Pancreas (tissue), 10 donors: ENCODE measurements at regions not wholly inside any gene's neighbourhood (a gene's known extent, or its start where the extent isn't known, plus 50 kb on each side); places are given as distances from the start of the nearest gene placed in this dataset.

ENCODE experiments used
- ATAC-seq, 4 donors: fragments of 200-7000 bp; cut with Tn5 transposase; one replicate each; pipeline versions ENCODE4 v1.8.0 to v1.9.1; 2020; ENCODE audit warnings: mild to moderate bottlenecking in 4 of 4, moderate library complexity in 4 of 4
- DNase-seq, 6 donors: peaks; one replicate each; pipeline ENCODE4 v3.0.0-alpha.2; 2020
- FAIRE-seq: peaks from 2 replicates; lab custom pipeline; 2012; peaks lifted over from hg19 to GRCh38; lab: Jason Lieb, UNC
- H3K27ac ChIP-seq, 4 donors: fragments of 200-600 bp; sonication (generic); 1 replicate in 3 of 4; 2 replicates in 1 of 4; pipeline versions ENCODE4 v1.5.0 to v1.8.0; 2020
- H3K27me3 ChIP-seq, 4 donors: fragments of 200-600 bp; one replicate each; pipeline ENCODE4 v1.8.0; 2021
- H3K36me3 ChIP-seq, 3 donors: fragments of 200-600 bp; sonication (generic) in 1 of 3; one replicate each; pipeline versions ENCODE4 v1.5.0 to v1.8.0; 2020 to 2021
- H3K4me1 ChIP-seq, 3 donors: fragments of 200-600 bp; one replicate each; pipeline ENCODE4 v1.8.0; 2021
- H3K4me3 ChIP-seq, 4 donors: fragments of 200-600 bp; sonication (generic) in 2 of 4; one replicate each; pipeline versions ENCODE4 v1.5.0 to v1.8.0; 2020 to 2021
- H3K9me3 ChIP-seq, 4 donors: fragments of 200-600 bp; one replicate each; pipeline ENCODE4 v1.8.0; 2021
- WGBS, 2 donors: extraction: QIAGEN DNeasy Blood & Tissue Kit; methylation state at CpG; one replicate each; pipeline ENCODE4 v1.1.7; 2013; 5-methylcytosine and 5-hydroxymethylcytosine counted together
- intact Hi-C, 3 donors: fragments of 100-400 bp; cut with DNase I; formaldehyde crosslinking; loops; one replicate each; pipeline versions ENCODE4 v1.11.1 to v1.14.2; 2022
- TF ChIP-seq, protein P1 (sequence below), 4 donors: fragments of 200-600 bp; sonication (generic) in 3 of 4; IDR thresholded peaks; one replicate each; pipeline versions ENCODE4 v1.5.0 to v1.8.0; 2021; ENCODE audit warnings: antibody characterized with exemption in 4 of 4
- donor health status: healthy with polysubstance abuse.
- donor health status: DM: no; HTN: no; CAD: no; lungs with moderate emphysema.
- donor health status: DM: no; HTN: no; CAD: no.
- donor health status: control.
- donor health status: control.
- donor health status: Bipolar disorder and iron deficiency.
- donor health status: DM: yes; HTN: yes; CAD: no.
- donor health status: DM: no; HTN: no; CAD: no.
- donor health status: DM: no; HTN: no; CAD: no.
- donor health status: DM: yes; HTN: yes; CAD: no.

DNA sequence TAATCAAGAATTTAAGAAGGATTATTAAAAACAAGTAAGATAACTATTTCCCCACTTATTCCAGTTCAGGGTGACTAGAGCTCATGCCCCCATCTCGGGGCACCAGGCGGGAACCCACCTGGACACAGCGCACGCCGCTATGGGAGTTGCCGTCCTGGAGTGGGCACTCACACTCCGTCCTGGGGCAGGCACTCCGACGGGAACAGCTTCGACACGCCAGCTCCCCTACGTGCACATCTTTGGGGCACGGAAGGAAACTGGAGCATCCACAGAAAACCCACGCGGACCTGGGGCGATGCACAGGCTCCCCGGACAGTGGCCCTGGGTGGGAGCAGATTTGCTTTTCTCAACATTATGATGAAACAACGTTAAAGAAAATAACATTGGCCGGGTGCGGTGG, 52.0 kb upstream of the GATA5 start:
- Histone ChIP-seq H3K36me3 (no peaks in the 10 kb centered on the region), H3K27ac (no peak overlapping the region), H3K27me3 (peaks cover 0 to 6% (median 2%) of the 10 kb centered on the region in 4 donors), H3K4me1 (no peaks in the 10 kb centered on the region), H3K9me3 (no peaks in the 10 kb centered on the region), H3K4me3 (no peak overlapping the region)
- intact Hi-C loops = no loop called here
- TF ChIP-seq, protein P1, sequence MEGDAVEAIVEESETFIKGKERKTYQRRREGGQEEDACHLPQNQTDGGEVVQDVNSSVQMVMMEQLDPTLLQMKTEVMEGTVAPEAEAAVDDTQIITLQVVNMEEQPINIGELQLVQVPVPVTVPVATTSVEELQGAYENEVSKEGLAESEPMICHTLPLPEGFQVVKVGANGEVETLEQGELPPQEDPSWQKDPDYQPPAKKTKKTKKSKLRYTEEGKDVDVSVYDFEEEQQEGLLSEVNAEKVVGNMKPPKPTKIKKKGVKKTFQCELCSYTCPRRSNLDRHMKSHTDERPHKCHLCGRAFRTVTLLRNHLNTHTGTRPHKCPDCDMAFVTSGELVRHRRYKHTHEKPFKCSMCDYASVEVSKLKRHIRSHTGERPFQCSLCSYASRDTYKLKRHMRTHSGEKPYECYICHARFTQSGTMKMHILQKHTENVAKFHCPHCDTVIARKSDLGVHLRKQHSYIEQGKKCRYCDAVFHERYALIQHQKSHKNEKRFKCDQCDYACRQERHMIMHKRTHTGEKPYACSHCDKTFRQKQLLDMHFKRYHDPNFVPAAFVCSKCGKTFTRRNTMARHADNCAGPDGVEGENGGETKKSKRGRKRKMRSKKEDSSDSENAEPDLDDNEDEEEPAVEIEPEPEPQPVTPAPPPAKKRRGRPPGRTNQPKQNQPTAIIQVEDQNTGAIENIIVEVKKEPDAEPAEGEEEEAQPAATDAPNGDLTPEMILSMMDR (IDR thresholded peaks at IDR 0.05) = no peak
- DNase-seq (no peak), ATAC-seq (no peak), FAIRE-seq (no peak)
- 69 to 84% methylated on average over 20 of the region's 20 CpGs for WGBS, 2 donors

DNA sequence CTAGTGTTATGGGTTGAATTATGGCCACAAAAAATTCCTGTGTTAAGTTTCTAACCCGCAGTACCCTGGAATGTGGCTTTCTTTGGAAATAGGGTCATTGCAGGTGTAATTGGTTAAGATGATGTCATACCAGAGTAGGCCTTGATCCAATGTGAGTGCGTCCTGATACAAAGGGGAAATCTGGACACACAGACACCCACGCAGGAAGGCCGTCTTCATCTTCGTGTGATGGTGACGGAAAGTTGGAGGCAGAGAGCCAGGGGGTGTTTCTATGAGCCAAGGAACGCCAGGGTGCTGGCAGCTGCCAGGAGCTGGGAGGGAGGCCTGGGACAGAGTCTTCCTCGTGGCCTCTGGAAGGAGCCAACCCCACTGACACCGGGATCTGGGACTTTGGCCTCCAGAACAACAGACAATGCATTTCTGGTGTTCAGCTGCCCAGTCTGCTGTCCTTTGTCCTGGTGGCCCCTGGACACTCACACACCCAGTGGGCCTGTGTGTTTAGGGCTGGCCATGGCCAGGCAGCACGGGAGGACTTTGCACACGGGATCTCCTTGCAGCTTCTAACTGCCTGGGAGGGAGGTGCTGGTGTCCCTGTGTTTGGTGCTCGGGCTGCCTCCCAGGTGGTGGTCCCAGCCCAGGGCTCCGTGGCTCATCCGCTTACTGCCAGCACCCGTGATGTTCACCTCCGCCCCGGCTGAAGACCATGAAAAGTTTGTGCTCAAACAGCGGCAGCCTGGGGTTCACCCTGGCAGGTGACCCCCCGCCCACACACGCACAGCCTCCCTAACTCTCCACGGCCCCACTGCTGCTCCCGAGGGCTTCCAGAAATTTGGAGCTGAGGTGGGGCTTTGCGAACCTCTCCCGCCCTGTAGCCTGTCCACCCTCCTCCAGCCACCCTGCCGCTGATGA, 53.4 kb upstream of the GATA5 start:
- FAIRE-seq (no peak), ATAC-seq (no peak), DNase-seq (no peak)
- H3K27me3 ChIP-seq = peaks cover 0 to 6% (median 2%) of the 10 kb centered on the region in 4 donors
- intact Hi-C loops = no loop called here
- no peaks in the 10 kb centered on the region for H3K4me1 ChIP-seq
- H3K27ac ChIP-seq = no peak overlapping the region
- H3K36me3 ChIP-seq = no peaks in the 10 kb centered on the region
- WGBS, 2 donors = 58 to 73% methylated on average over 24 to 25 of the region's 25 CpGs
- TF ChIP-seq, protein P1 (IDR thresholded peaks at IDR 0.05) = no peak
- no peak overlapping the region for H3K4me3 ChIP-seq
- H3K9me3 ChIP-seq = no peaks in the 10 kb centered on the region

DNA sequence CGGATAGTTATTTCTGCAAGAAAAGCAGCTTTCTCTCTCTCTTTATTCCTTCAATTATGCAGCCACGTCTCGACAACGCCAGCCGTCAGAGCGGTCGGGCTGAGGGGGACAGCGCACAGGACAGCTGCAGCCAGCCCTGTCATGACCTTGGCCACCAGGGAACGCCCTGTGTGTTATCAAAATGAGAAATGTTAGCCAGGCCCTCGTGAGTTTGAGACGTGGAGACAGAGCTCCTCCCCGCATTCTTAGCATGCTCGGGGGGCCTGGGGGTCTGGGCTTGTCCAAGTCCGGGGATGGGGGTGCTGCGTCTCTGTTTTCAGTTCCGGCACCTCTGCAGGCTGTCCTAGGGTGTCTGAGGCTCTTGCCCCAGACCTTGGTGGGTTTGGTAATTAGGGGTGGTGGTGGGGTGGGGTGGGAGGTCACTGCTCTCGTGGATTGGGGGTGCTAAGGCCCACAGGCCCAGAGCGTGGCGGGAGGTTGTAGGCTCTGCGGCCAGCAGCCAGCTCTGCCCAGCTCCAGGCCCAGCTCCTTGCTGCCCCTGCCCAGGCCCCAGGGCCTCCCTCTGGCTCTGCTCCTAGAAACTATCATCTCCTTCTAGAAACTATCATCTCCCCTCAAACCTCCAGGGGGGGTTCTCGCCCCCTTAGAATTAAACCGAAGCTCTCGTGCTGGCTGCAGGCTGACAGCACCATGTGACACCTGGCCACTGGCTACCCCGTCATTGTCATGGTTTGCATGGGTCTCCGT, 54.3 kb upstream of the GATA5 start:
- H3K4me3 ChIP-seq = no peak overlapping the region
- no peak for ATAC-seq
- no peaks in the 10 kb centered on the region for H3K9me3 ChIP-seq
- no peaks in the 10 kb centered on the region for H3K36me3 ChIP-seq
- no peak overlapping the region for H3K27ac ChIP-seq
- TF ChIP-seq, protein P1 (IDR thresholded peaks at IDR 0.05) = no peak
- DNase-seq = no peak
- H3K4me1 ChIP-seq = no peaks in the 10 kb centered on the region
- 34 to 36% methylated on average over 23 to 25 of the region's 25 CpGs for WGBS, 2 donors
- peaks cover 0 to 5% (median 2%) of the 10 kb centered on the region in 4 donors for H3K27me3 ChIP-seq
- FAIRE-seq = no peak
- intact Hi-C loops = no loop called here

DNA sequence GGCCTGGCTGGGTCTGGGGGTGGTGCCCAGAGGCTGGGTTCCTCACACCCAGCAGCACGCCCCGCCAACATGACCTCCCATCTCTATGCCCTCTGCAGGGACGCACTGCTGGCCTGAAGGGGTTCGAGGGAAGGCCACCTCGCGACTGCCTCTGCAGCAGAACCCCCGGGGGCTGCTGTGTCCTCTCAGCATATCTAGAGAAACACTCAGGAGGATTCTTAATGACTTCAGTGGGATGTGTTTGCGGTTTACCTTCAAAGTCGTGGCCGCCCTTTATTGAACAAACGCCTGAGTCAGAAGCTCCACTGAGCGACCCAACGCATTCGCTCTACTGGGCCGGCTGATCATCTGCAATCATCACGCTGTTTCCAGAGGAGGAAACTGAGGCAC, 54.8 kb upstream of the GATA5 start:
- no peaks in the 10 kb centered on the region for H3K4me1 ChIP-seq
- intact Hi-C loops = no loop called here
- no peaks in the 10 kb centered on the region for H3K9me3 ChIP-seq
- DNase-seq (no peak), FAIRE-seq (no peak), ATAC-seq (no peak)
- no peaks in the 10 kb centered on the region for H3K36me3 ChIP-seq
- WGBS, 2 donors = 67 to 69% methylated on average over 16 of the region's 16 CpGs
- H3K27me3 ChIP-seq = peaks cover 0 to 5% (median 0%) of the 10 kb centered on the region in 4 donors
- H3K27ac ChIP-seq = no peak overlapping the region
- no peak overlapping the region for H3K4me3 ChIP-seq
- TF ChIP-seq, protein P1 (IDR thresholded peaks at IDR 0.05) = no peak
